SK-N-SH treated with all-trans-retinoic acid at 6 μM for 48 hours (cell line): ENCODE measurements at regions not wholly inside any gene's neighbourhood (a gene's known extent, or its start where the extent isn't known, plus 50 kb on each side); places are given as distances from the start of the nearest gene placed in this dataset.
"Not testable (repeated sequence)": the region's sequence is repeated elsewhere in the genome, so short reads cannot be mapped to it uniquely, and the experiment has no call there.

ENCODE experiments used
- ARNTL ChIP-seq: fragments of 450-650 bp; formaldehyde crosslinking; IDR thresholded peaks from 2 replicates; pipeline ENCODE4 v1.5.0; 2020; ENCODE audit warnings: low read depth, mild to moderate bottlenecking, moderate library complexity, borderline replicate concordance
- BACH2 ChIP-seq: fragments of 250-450 bp; sonication (Bioruptor Pico); IDR thresholded peaks from 2 replicates; pipeline ENCODE4 v1.9.0; 2021; ENCODE audit warnings: mild to moderate bottlenecking, borderline replicate concordance
- CREB5 ChIP-seq: fragments of 250-450 bp; sonication (Bioruptor Pico); IDR thresholded peaks from 2 replicates; pipeline ENCODE4 v1.5.1; 2020; ENCODE audit warnings: low read depth, mild to moderate bottlenecking, moderate library complexity
- CSDC2 ChIP-seq: fragments of 250-450 bp; sonication (Bioruptor Pico); IDR thresholded peaks from 2 replicates; pipeline ENCODE4 v1.5.0; 2020; ENCODE audit warnings: mild to moderate bottlenecking, moderate library complexity
- OSR1 ChIP-seq: fragments of 250-450 bp; sonication (Bioruptor Pico); IDR thresholded peaks from 2 replicates; pipeline ENCODE4 v1.8.0; 2022; ENCODE audit warnings: moderate library complexity, mild to moderate bottlenecking, inconsistent platforms
- PATZ1 ChIP-seq: fragments of 250-450 bp; sonication (Bioruptor Pico); IDR thresholded peaks from 2 replicates; pipeline ENCODE4 v1.8.0; 2020; ENCODE audit warnings: mild to moderate bottlenecking, moderate library complexity, borderline replicate concordance
- POU6F1 ChIP-seq: fragments of 250-450 bp; sonication (Bioruptor Pico); IDR thresholded peaks from 2 replicates; pipeline ENCODE4 v1.8.0; 2021; ENCODE audit warnings: low read depth, mild to moderate bottlenecking, moderate library complexity, borderline replicate concordance
- SNAI2 ChIP-seq: fragments of 250-450 bp; sonication (Bioruptor Pico); IDR thresholded peaks from 2 replicates; pipeline ENCODE4 v1.5.0; 2020; ENCODE audit warnings: mild to moderate bottlenecking, moderate library complexity
- TCF4 ChIP-seq: fragments of 250-450 bp; sonication (Bioruptor Pico); IDR thresholded peaks from 2 replicates; pipeline ENCODE4 v1.8.0; 2021; ENCODE audit warnings: mild to moderate bottlenecking, moderate library complexity, borderline replicate concordance
- TOX ChIP-seq: fragments of 250-450 bp; sonication (Bioruptor Pico); IDR thresholded peaks from 2 replicates; pipeline ENCODE4 v1.8.0; 2021; ENCODE audit warnings: mild to moderate bottlenecking, moderate library complexity, borderline replicate concordance
- TSHZ2 ChIP-seq: fragments of 250-450 bp; sonication (Bioruptor Pico); IDR thresholded peaks from 2 replicates; pipeline ENCODE4 v1.5.0; 2020; ENCODE audit warnings: mild to moderate bottlenecking, moderate library complexity
- ZFP3 ChIP-seq: fragments of 250-450 bp; sonication (Bioruptor Pico); IDR thresholded peaks from 2 replicates; pipeline ENCODE4 v1.5.0; 2020; ENCODE audit warnings: mild to moderate bottlenecking, moderate library complexity
- ZNF8 ChIP-seq: fragments of 450-650 bp; formaldehyde crosslinking; IDR thresholded peaks from 2 replicates; pipeline ENCODE4 v1.5.0; 2020; ENCODE audit warnings: mild to moderate bottlenecking, moderate library complexity

GRCh38 chr15:62683192-62683591, 359.4 kb upstream of the TPM1 start:
- not testable (repeated sequence) for TF ChIP-seq ARNTL (CRISPR knock-in tag); ZFP3 (CRISPR knock-in tag); SNAI2 (CRISPR knock-in tag); CSDC2; PATZ1 (CRISPR knock-in tag); ZNF8 (CRISPR knock-in tag); POU6F1; CREB5 (CRISPR knock-in tag); OSR1 (CRISPR knock-in tag); BACH2 (CRISPR knock-in tag); TSHZ2 (CRISPR knock-in tag); TOX (CRISPR knock-in tag); TCF4 (CRISPR knock-in tag)
